Ovary (tissue), 7 donors: ENCODE measurements at regions not wholly inside any gene's neighbourhood (a gene's known extent, or its start where the extent isn't known, plus 50 kb on each side); places are given as distances from the start of the nearest gene placed in this dataset.

Experiments used
- DNase-seq, 5 donors: peaks; one replicate each; pipeline ENCODE4 v3.0.0-alpha.2; 2019 to 2020
- H3K27ac ChIP-seq, 2 donors: fragments of 200-600 bp; one replicate each; pipeline versions ENCODE4 v1.5.1 to v1.8.0; 2019 to 2022
- H3K27me3 ChIP-seq: fragments of 200-600 bp; one replicate; pipeline ENCODE4 v1.8.0; 2022
- H3K36me3 ChIP-seq: fragments of 200-600 bp; sonication (generic); one replicate; pipeline ENCODE4 v1.5.1; 2019
- H3K4me1 ChIP-seq: one replicate; pipeline ENCODE4 v1.8.1; 2013; ENCODE audit warnings: mild to moderate bottlenecking, moderate library complexity; ENCODE audit not compliant: insufficient read depth
- H3K4me3 ChIP-seq: fragments of 200-600 bp; sonication (generic); one replicate; pipeline ENCODE4 v1.5.1; 2017
- H3K9me3 ChIP-seq, 2 donors: fragments of 200-600 bp in 1 of 2; sonication (generic) in 1 of 2; one replicate each; pipeline versions ENCODE4 v1.5.1 to v1.8.1; 2013 to 2019; ENCODE audit warnings: mild to moderate bottlenecking in 1 of 2, moderate library complexity in 1 of 2
- CTCF ChIP-seq, 3 donors: fragments of 450-650 bp in 2 of 3; fragments of 200-600 bp in 1 of 3; IDR thresholded peaks; one replicate each; pipeline versions ENCODE4 v1.5.1 to v1.8.0; 2016 to 2022; ENCODE audit warnings: antibody characterized with exemption in 3 of 3, mild to moderate bottlenecking in 1 of 3
- EP300 ChIP-seq: sonication (generic); formaldehyde crosslinking; IDR thresholded peaks from one replicate; pipeline ENCODE4 v1.6.1; 2017; ENCODE audit warnings: antibody characterized with exemption
- POLR2A ChIP-seq: fragments of 450-650 bp; IDR thresholded peaks from one replicate; pipeline ENCODE4 v1.6.1; 2017; ENCODE audit warnings: antibody characterized with exemption, mild to moderate bottlenecking, moderate library complexity
- WGBS, 3 donors: extraction: QIAGEN DNeasy Blood & Tissue Kit in 1 of 3; methylation state at CpG; one replicate each; pipeline versions ENCODE4 v1.1.5 to v1.1.7; 2013 to 2017; 5-methylcytosine and 5-hydroxymethylcytosine counted together
- intact Hi-C, 4 donors: fragments of 100-400 bp; cut with DNase I; formaldehyde crosslinking; loops; one replicate each; pipeline versions ENCODE4 v1.11.0 to v1.15.1; 2022 to 2023
- donor health status: DM: no; HTN: no; CAD: no; lungs with moderate emphysema.
- donor health status: DM: no; HTN: no; CAD: no.
- donor health status: Bipolar disorder and iron deficiency.
- donor health status: DM: no; HTN: no; CAD: no.
- donor health status: DM: yes; HTN: yes; CAD: no.

GRCh38 chr7:136685501-136686173 lies 182.8 kb upstream of the CHRM2 start:
- TF ChIP-seq POLR2A (no peak), CTCF (IDR thresholded peaks at IDR 0.05) (no peak), EP300 (no peak)
- 41 to 52% (median 44%) methylated on average over 7 of the region's 7 CpGs for WGBS, 3 donors
- no peak overlapping the region for H3K4me3 ChIP-seq
- no peak overlapping the region for H3K27ac ChIP-seq
- DNase-seq = no peak
- intact Hi-C loops = no loop called here
- H3K9me3 ChIP-seq = no peaks in the 10 kb centered on the region
- H3K36me3 ChIP-seq = no peaks in the 10 kb centered on the region
- H3K27me3 ChIP-seq = no peaks in the 10 kb centered on the region
- no peaks in the 10 kb centered on the region for H3K4me1 ChIP-seq

DNA sequence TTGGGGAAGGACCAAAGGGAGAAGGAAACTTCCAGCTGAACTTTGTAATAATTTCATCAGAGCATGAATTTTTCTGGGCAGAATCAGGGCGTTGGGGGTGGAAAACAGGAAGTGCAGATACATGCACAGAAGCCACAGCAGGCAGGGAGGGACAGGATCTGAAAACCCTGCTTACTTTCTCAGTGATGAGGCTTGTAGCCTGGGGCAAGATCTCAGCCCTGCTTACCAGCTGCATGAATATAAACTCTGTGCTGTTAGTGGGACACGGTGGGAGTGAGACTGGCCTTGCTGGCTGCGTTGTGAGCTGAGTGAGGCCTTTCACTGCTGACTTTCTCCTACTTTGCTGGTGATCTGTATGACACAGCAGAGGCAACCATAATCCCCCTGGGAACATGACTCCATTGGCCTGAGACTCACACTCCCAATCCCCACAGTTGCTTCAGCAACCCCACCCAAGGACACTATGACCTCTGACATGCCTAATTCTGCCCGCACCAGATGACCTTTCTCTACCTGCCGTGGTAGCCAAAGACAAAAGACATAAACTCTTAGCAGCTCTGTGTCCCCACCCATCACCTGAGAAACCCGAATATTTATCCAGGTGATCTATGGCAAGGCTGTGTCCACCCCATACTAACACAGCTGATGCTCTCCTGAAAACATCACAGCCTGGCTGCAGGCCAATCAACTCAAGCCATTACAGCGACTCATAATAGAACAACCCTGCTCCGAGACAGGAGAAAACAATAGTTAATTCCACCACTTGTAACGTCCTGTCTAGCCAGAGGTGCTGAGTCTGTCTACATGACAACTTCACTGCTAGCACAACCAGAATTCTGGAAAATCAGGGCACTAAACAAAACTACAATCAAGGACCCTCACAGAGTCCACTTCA lies 190.7 kb upstream of the CHRM2 start:
- intact Hi-C loops = no loop called here
- TF ChIP-seq POLR2A = no peak
- TF ChIP-seq CTCF (IDR thresholded peaks at IDR 0.05) = no peak
- Histone ChIP-seq H3K4me3 (no peak overlapping the region), H3K4me1 (no peaks in the 10 kb centered on the region), H3K36me3 (no peaks in the 10 kb centered on the region), H3K27ac (no peak overlapping the region), H3K9me3 (no peaks in the 10 kb centered on the region), H3K27me3 (no peaks in the 10 kb centered on the region)
- DNase-seq = no peak
- WGBS, 3 donors = 76 to 81% (median 78%) methylated on average over 9 of the region's 9 CpGs

DNA sequence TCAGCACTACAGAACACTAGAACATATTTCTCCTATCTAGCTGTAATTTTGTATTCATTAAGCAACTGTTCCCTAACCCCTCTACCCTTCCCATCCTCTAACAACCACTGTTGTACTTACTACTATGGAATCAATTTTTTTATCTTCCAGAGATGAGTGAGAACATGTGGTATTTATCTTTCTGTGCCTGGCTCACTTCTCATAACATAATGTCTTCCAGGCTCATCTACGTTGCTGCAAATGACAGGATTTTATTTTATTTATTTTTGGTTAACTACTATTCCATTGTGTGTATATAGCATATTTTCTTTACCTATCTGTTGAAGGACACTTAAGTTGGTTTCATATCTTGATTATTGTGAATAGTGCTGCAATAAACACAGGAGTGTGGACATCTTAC lies 200.9 kb upstream of the CHRM2 start:
- no peak for TF ChIP-seq POLR2A
- no peak for TF ChIP-seq CTCF (IDR thresholded peaks at IDR 0.05)
- TF ChIP-seq EP300 = no peak
- WGBS, 3 donors = 8 to 17% (median 11%) methylated on average over 1 of the region's 1 CpG
- intact Hi-C loops = no loop called here
- H3K4me1 ChIP-seq = no peaks in the 10 kb centered on the region
- no peak overlapping the region for H3K27ac ChIP-seq
- H3K27me3 ChIP-seq = no peaks in the 10 kb centered on the region
- no peaks in the 10 kb centered on the region for H3K36me3 ChIP-seq
- H3K9me3 ChIP-seq = no peaks in the 10 kb centered on the region
- no peak overlapping the region for H3K4me3 ChIP-seq
- no peak for DNase-seq

DNA sequence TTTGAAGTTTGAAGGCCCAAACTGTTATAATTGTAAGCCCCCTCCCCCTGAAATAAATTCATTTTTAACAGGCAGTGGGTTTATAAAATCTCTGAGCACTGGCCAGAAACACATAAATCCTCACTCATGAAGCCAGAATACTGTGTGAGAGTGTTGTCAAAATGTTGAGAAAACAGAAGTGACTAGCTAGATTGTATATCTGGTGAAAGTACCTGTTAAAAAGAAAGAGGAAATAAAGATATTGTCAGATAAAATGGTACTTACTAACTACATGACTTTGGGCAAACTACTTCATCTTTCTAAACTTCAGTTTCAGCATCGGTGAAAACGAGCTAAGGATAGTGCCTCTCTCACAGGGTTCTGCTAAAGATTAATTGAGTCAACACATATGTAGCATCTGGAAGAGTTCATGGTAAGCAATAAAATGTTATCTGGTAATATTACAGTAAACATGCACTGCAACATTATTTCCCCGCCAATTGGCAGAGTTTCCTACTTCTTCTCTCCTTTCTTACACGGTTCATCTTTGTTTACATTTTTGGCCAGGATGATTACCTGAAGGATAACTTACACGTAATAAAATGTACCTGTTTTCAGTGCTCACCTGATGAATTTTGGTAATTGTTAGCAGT lies 202.5 kb upstream of the CHRM2 start:
- Histone ChIP-seq H3K9me3 (no peaks in the 10 kb centered on the region), H3K4me1 (no peaks in the 10 kb centered on the region), H3K36me3 (no peaks in the 10 kb centered on the region), H3K4me3 (no peak overlapping the region), H3K27me3 (no peaks in the 10 kb centered on the region), H3K27ac (no peak overlapping the region)
- 7 to 15% (median 8%) methylated on average over 5 of the region's 5 CpGs for WGBS, 3 donors
- no peak for DNase-seq
- TF ChIP-seq EP300 (no peak), CTCF (IDR thresholded peaks at IDR 0.05) (no peak), POLR2A (no peak)
- intact Hi-C loops = no loop called here
